ENCODE measurements at regions not wholly inside any gene's neighbourhood (a gene's known extent, or its start where the extent isn't known, plus 50 kb on each side); places are given as distances from the start of the nearest gene placed in this dataset.

- Histone ChIP-seq H3K36me3 (no peaks in the 10 kb centered on the region), H3K27me3 (no peaks in the 10 kb centered on the region), H3K4me1 (no peaks in the 10 kb centered on the region), H3K4me3 (no peak overlapping the region), H3K9me3 (no peaks in the 10 kb centered on the region), H3K27ac (replicated peaks in 1 of 4) (no peak overlapping the region)
- WGBS, result 59% methylated on average over 3 of the region's 3 CpGs
- DNase-seq (ENCODE audit: extremely low spot score), result no peak
- intact Hi-C loops (cut with DNase I), result no loop called here
- no peak for TF ChIP-seq CTCF (IDR thresholded peaks at IDR 0.05)
- TF ChIP-seq EP300 (IDR thresholded peaks at IDR 0.05), result no peak
- no peak for TF ChIP-seq POLR2AphosphoS5 (IDR thresholded peaks at IDR 0.05)
- no peak for TF ChIP-seq POLR2A (IDR thresholded peaks at IDR 0.05; ENCODE audit: low read depth)
Observed at GRCh38 chr6:100309174-100309573, 155.5 kb downstream of the SIM1 start.

GRCh38 chr6:100307561-100307960, 157.2 kb downstream of the SIM1 start:
- Histone ChIP-seq H3K4me1 (no peaks in the 10 kb centered on the region), H3K36me3 (no peaks in the 10 kb centered on the region), H3K27ac (replicated peaks in 1 of 4) (no peak overlapping the region), H3K9me3 (no peaks in the 10 kb centered on the region), H3K27me3 (no peaks in the 10 kb centered on the region), H3K4me3 (no peak overlapping the region)
- DNase-seq (ENCODE audit: extremely low spot score), result no peak
- 95% methylated on average over 1 of the region's 1 CpG for WGBS
- intact Hi-C loops (cut with DNase I), result no loop called here
- TF ChIP-seq EP300 (IDR thresholded peaks at IDR 0.05) (no peak), CTCF (IDR thresholded peaks at IDR 0.05) (no peak), POLR2A (IDR thresholded peaks at IDR 0.05; ENCODE audit: low read depth) (no peak), POLR2AphosphoS5 (IDR thresholded peaks at IDR 0.05) (no peak)

GRCh38 chr6:100305209-100305869, 159.4 kb downstream of the SIM1 start:
- 48% methylated on average over 2 of the region's 2 CpGs for WGBS
- no peak for DNase-seq (ENCODE audit: extremely low spot score)
- Histone ChIP-seq H3K27ac (replicated peaks in 1 of 4) (no peak overlapping the region), H3K36me3 (no peaks in the 10 kb centered on the region), H3K4me3 (no peak overlapping the region), H3K27me3 (no peaks in the 10 kb centered on the region), H3K4me1 (no peaks in the 10 kb centered on the region), H3K9me3 (no peaks in the 10 kb centered on the region)
- intact Hi-C loops (cut with DNase I), result no loop called here
- TF ChIP-seq CTCF (IDR thresholded peaks at IDR 0.05) (no peak), POLR2A (IDR thresholded peaks at IDR 0.05; ENCODE audit: low read depth) (no peak), EP300 (IDR thresholded peaks at IDR 0.05) (no peak), POLR2AphosphoS5 (IDR thresholded peaks at IDR 0.05) (no peak)

- no peaks in the 10 kb centered on the region for H3K9me3 ChIP-seq
- no peak for DNase-seq (ENCODE audit: extremely low spot score)
- no peak overlapping the region for H3K27ac ChIP-seq (replicated peaks in 1 of 4)
- TF ChIP-seq POLR2AphosphoS5 (IDR thresholded peaks at IDR 0.05) (no peak), POLR2A (IDR thresholded peaks at IDR 0.05; ENCODE audit: low read depth) (no peak), CTCF (IDR thresholded peaks at IDR 0.05) (no peak), EP300 (IDR thresholded peaks at IDR 0.05) (no peak)
- intact Hi-C loops (cut with DNase I), result no loop called here
- H3K27me3 ChIP-seq, result no peaks in the 10 kb centered on the region
- 33% methylated on average over 1 of the region's 1 CpG for WGBS
- no peaks in the 10 kb centered on the region for H3K36me3 ChIP-seq
- H3K4me3 ChIP-seq, result no peak overlapping the region
- H3K4me1 ChIP-seq, result no peaks in the 10 kb centered on the region
Observed at GRCh38 chr6:100304575-100304974, 160.1 kb downstream of the SIM1 start.

GRCh38 chr6:100301731-100302130, 163.0 kb downstream of the SIM1 start:
- Histone ChIP-seq H3K9me3 (no peaks in the 10 kb centered on the region), H3K27me3 (no peaks in the 10 kb centered on the region), H3K4me3 (no peak overlapping the region), H3K4me1 (no peaks in the 10 kb centered on the region), H3K27ac (replicated peaks in 1 of 4) (no peak overlapping the region), H3K36me3 (no peaks in the 10 kb centered on the region)
- intact Hi-C loops (cut with DNase I), result no loop called here
- no peak for TF ChIP-seq EP300 (IDR thresholded peaks at IDR 0.05)
- no peak for TF ChIP-seq POLR2A (IDR thresholded peaks at IDR 0.05; ENCODE audit: low read depth)
- TF ChIP-seq CTCF (IDR thresholded peaks at IDR 0.05), result no peak
- TF ChIP-seq POLR2AphosphoS5 (IDR thresholded peaks at IDR 0.05), result no peak
- DNase-seq (ENCODE audit: extremely low spot score), result no peak
- WGBS, result 89% methylated on average over 2 of the region's 2 CpGs

Data from esophagus muscularis mucosa (tissue), 4 donors.